ENCODE measurements at regions not wholly inside any gene's neighbourhood (a gene's known extent, or its start where the extent isn't known, plus 50 kb on each side); places are given as distances from the start of the nearest gene placed in this dataset.

GRCh38 chr2:145124085-145124484 lies 604.2 kb upstream of the ZEB2 start:
- ChIA-PET POLR2A (ENCODE audit: unreplicated experiment) (no interaction called here), CTCF (no interaction called here)
- no peaks in the 10 kb centered on the region for H3K9me3 ChIP-seq (ENCODE audit: low read length)
- H3F3A ChIP-seq (ENCODE audit: low read length, unreplicated experiment), result no peaks in the 10 kb centered on the region
- H2AFZ ChIP-seq (ENCODE audit: low read length), result no peak overlapping the region
- no peak overlapping the region for H3K9ac ChIP-seq (ENCODE audit: low read length)
- DNase-seq (no peak), ATAC-seq (no peak)
- H3K79me2 ChIP-seq (ENCODE audit: low read length), result no peaks in the 10 kb centered on the region
- no peak overlapping the region for H3K27ac ChIP-seq (ENCODE audit: low read length)
- intact Hi-C loops (cut with micrococcal nuclease), result no loop called here
- no peaks in the 10 kb centered on the region for H3K36me3 ChIP-seq (ENCODE audit: low read depth, low read length)
- H3K4me2 ChIP-seq (ENCODE audit: low read length), result no peak overlapping the region
- no peak for TF ChIP-seq CTCF (conservative IDR thresholded peaks at IDR 0.05; ENCODE audit: low read depth, low read length)
- no peak for TF ChIP-seq EZH2phosphoT487 (IDR thresholded peaks at IDR 0.05; ENCODE audit: borderline replicate concordance, low read length)
- TF ChIP-seq EZH2 (IDR thresholded peaks at IDR 0.05; ENCODE audit: low read length, unreplicated experiment), result no peak
- H3K4me3 ChIP-seq (ENCODE audit: low read length), result no peak overlapping the region
- H3K9me2 ChIP-seq (replicated peaks; ENCODE audit: low read length), result no peaks in the 10 kb centered on the region
- no peaks in the 10 kb centered on the region for H3K4me1 ChIP-seq (ENCODE audit: insufficient read depth, low read length)
- no peaks in the 10 kb centered on the region for H4K20me1 ChIP-seq (ENCODE audit: low read length)
- no peaks in the 10 kb centered on the region for H3K27me3 ChIP-seq (ENCODE audit: low read length)
- no TSS peak for BruUV-seq (replicated peaks)

- no peak overlapping the region for H3K4me3 ChIP-seq (ENCODE audit: low read length)
- no peaks in the 10 kb centered on the region for H3K36me3 ChIP-seq (ENCODE audit: low read depth, low read length)
- intact Hi-C loops (cut with micrococcal nuclease), result no loop called here
- no TSS peak for BruUV-seq (replicated peaks)
- H3K9me2 ChIP-seq (replicated peaks; ENCODE audit: low read length), result no peaks in the 10 kb centered on the region
- H3F3A ChIP-seq (ENCODE audit: low read length, unreplicated experiment), result no peaks in the 10 kb centered on the region
- no peak overlapping the region for H3K9ac ChIP-seq (ENCODE audit: low read length)
- ChIA-PET CTCF (no interaction called here), POLR2A (ENCODE audit: unreplicated experiment) (no interaction called here)
- H2AFZ ChIP-seq (ENCODE audit: low read length), result no peak overlapping the region
- TF ChIP-seq EZH2 (IDR thresholded peaks at IDR 0.05; ENCODE audit: low read length, unreplicated experiment) (no peak), CTCF (conservative IDR thresholded peaks at IDR 0.05; ENCODE audit: low read depth, low read length) (no peak), EZH2phosphoT487 (IDR thresholded peaks at IDR 0.05; ENCODE audit: borderline replicate concordance, low read length) (no peak)
- no peaks in the 10 kb centered on the region for H3K4me1 ChIP-seq (ENCODE audit: insufficient read depth, low read length)
- no peaks in the 10 kb centered on the region for H4K20me1 ChIP-seq (ENCODE audit: low read length)
- ATAC-seq (no peak), DNase-seq (no peak)
- H3K27ac ChIP-seq (ENCODE audit: low read length), result no peak overlapping the region
- no peaks in the 10 kb centered on the region for H3K27me3 ChIP-seq (ENCODE audit: low read length)
- no peaks in the 10 kb centered on the region for H3K79me2 ChIP-seq (ENCODE audit: low read length)
- no peaks in the 10 kb centered on the region for H3K9me3 ChIP-seq (ENCODE audit: low read length)
- no peak overlapping the region for H3K4me2 ChIP-seq (ENCODE audit: low read length)
These were observed 603.7 kb upstream of the ZEB2 start for GRCh38 chr2:145123606-145124005.

GRCh38 chr2:145119225-145119624 lies 599.3 kb upstream of the ZEB2 start:
- H3K4me2 ChIP-seq (ENCODE audit: low read length), result no peak overlapping the region
- no peaks in the 10 kb centered on the region for H3K36me3 ChIP-seq (ENCODE audit: low read depth, low read length)
- no peak for TF ChIP-seq CTCF (conservative IDR thresholded peaks at IDR 0.05; ENCODE audit: low read depth, low read length)
- no peak for TF ChIP-seq EZH2phosphoT487 (IDR thresholded peaks at IDR 0.05; ENCODE audit: borderline replicate concordance, low read length)
- TF ChIP-seq EZH2 (IDR thresholded peaks at IDR 0.05; ENCODE audit: low read length, unreplicated experiment), result no peak
- H2AFZ ChIP-seq (ENCODE audit: low read length), result no peak overlapping the region
- H3K9me2 ChIP-seq (replicated peaks; ENCODE audit: low read length), result no peaks in the 10 kb centered on the region
- ChIA-PET CTCF (no interaction called here), POLR2A (ENCODE audit: unreplicated experiment) (no interaction called here)
- DNase-seq (no peak), ATAC-seq (no peak)
- H3K9me3 ChIP-seq (ENCODE audit: low read length), result no peaks in the 10 kb centered on the region
- H3K27me3 ChIP-seq (ENCODE audit: low read length), result no peaks in the 10 kb centered on the region
- no peaks in the 10 kb centered on the region for H3K79me2 ChIP-seq (ENCODE audit: low read length)
- no peaks in the 10 kb centered on the region for H3F3A ChIP-seq (ENCODE audit: low read length, unreplicated experiment)
- intact Hi-C loops (cut with micrococcal nuclease), result no loop called here
- H4K20me1 ChIP-seq (ENCODE audit: low read length), result no peaks in the 10 kb centered on the region
- no peaks in the 10 kb centered on the region for H3K4me1 ChIP-seq (ENCODE audit: insufficient read depth, low read length)
- BruUV-seq (replicated peaks), result no TSS peak
- H3K9ac ChIP-seq (ENCODE audit: low read length), result no peak overlapping the region
- no peak overlapping the region for H3K27ac ChIP-seq (ENCODE audit: low read length)
- no peak overlapping the region for H3K4me3 ChIP-seq (ENCODE audit: low read length)

Measured in PC-3 (cell line).